A549 (cell line): ENCODE measurements at regions not wholly inside any gene's neighbourhood (a gene's known extent, or its start where the extent isn't known, plus 50 kb on each side); places are given as distances from the start of the nearest gene placed in this dataset.

Source experiments
- ATAC-seq, 2 experiments: fragments of 200-7000 bp in 1 of 2; fragments of >200 bp in 1 of 2; cut with Nextera tagmentation in 1 of 2; cut with Tn5 transposase in 1 of 2; 3 replicates each; pipeline versions ENCODE4 v1.8.0 to v1.9.1; 2018 to 2020; ENCODE audit warnings: mild to moderate bottlenecking in 1 of 2, moderate library complexity in 1 of 2
- CTCF ChIA-PET: fragments of 300-600 bp; sonication (Branson Sonifier 250); formaldehyde crosslinking; extraction: SDS; loops from one replicate; lab custom pipeline; 2021; ENCODE audit warnings: antibody characterized with exemption, inconsistent platforms; lab: Yijun Ruan, JAX
- POLR2A ChIA-PET: fragments of 350-600 bp; formaldehyde crosslinking; extraction: SDS; loops from one replicate; lab custom pipeline; 2021; ENCODE audit warnings: antibody characterized with exemption, inconsistent platforms; lab: Yijun Ruan, JAX
- DNase-seq, 2 experiments: peaks; one replicate each; pipeline versions ENCODE4 v3.0.0 to v3.0.0-alpha.2; 2011 to 2016; ENCODE audit warnings: low read depth in 1 of 2, low spot score in 1 of 2
- FAIRE-seq: peaks from 2 replicates; lab custom pipeline; 2011; peaks lifted over from hg19 to GRCh38; lab: Jason Lieb, UNC
- H3K27ac ChIP-seq, 2 experiments: fragments of >200 bp; sonication (Bioruptor Twin); formaldehyde crosslinking; 3 replicates each; pipeline ENCODE4 v1.5.1; 2016 to 2017
- H3K4me1 ChIP-seq: fragments of >200 bp; sonication (Bioruptor Twin); formaldehyde crosslinking; 3 replicates; pipeline ENCODE4 v1.6.1; 2016
- H3K4me2 ChIP-seq: fragments of >200 bp; sonication (Bioruptor Twin); formaldehyde crosslinking; 3 replicates; pipeline ENCODE4 v1.6.1; 2016
- H3K4me3 ChIP-seq: fragments of >200 bp; sonication (Bioruptor Twin); formaldehyde crosslinking; 3 replicates; pipeline ENCODE4 v1.5.1; 2016
- H3K9me3 ChIP-seq: fragments of >200 bp; sonication (Bioruptor Twin); formaldehyde crosslinking; 3 replicates; pipeline ENCODE4 v1.6.1; 2016
- BCL3 ChIP-seq: fragments of >200 bp; sonication (Bioruptor Twin); formaldehyde crosslinking; IDR thresholded peaks from 3 replicates; pipeline ENCODE4 v1.6.1; 2016
- CBX8 ChIP-seq: fragments of 200-600 bp; sonication (generic); IDR thresholded peaks from 2 replicates; pipeline ENCODE4 v1.6.1; 2016
- CHD2 ChIP-seq: fragments of 150-350 bp; IDR thresholded peaks from 2 replicates; pipeline ENCODE4 v1.6.1; 2014; ENCODE audit warnings: low read length; ENCODE audit not compliant: partially characterized antibody
- E2F6 ChIP-seq: IDR thresholded peaks from 2 replicates; pipeline ENCODE4 v1.6.1; 2012; ENCODE audit warnings: low read depth, borderline replicate concordance
- ELK1 ChIP-seq: fragments of 150-350 bp; IDR thresholded peaks from 2 replicates; pipeline ENCODE4 v1.6.1; 2014; ENCODE audit warnings: low read depth, mild to moderate bottlenecking, low read length
- EP300 ChIP-seq, 2 experiments: fragments of >200 bp; sonication (Bioruptor Twin); formaldehyde crosslinking; IDR thresholded peaks; 2 replicates in 1 of 2; 3 replicates in 1 of 2; pipeline ENCODE4 v1.6.1; 2016 to 2017
- ESRRA ChIP-seq: fragments of 150-350 bp; IDR thresholded peaks from 2 replicates; pipeline ENCODE4 v1.6.1; 2014; ENCODE audit warnings: mild to moderate bottlenecking, low read length, borderline replicate concordance
- FOSB ChIP-seq: fragments of 250-450 bp; sonication (Bioruptor Pico); IDR thresholded peaks from 2 replicates; pipeline ENCODE4 v1.5.0; 2020; ENCODE audit warnings: mild to moderate bottlenecking, moderate library complexity
- HMGXB4 ChIP-seq: fragments of 250-450 bp; sonication (Bioruptor Pico); IDR thresholded peaks from 2 replicates; pipeline ENCODE4 v1.5.0; 2021; ENCODE audit warnings: mild to moderate bottlenecking, moderate library complexity, borderline replicate concordance
- HOXA7 ChIP-seq: fragments of 250-450 bp; sonication (Bioruptor Pico); IDR thresholded peaks from 2 replicates; pipeline ENCODE4 v1.5.0; 2020; ENCODE audit warnings: mild to moderate bottlenecking, moderate library complexity
- JUN ChIP-seq, 2 experiments: fragments of >200 bp; sonication (Bioruptor Twin); formaldehyde crosslinking; IDR thresholded peaks; 2 replicates in 1 of 2; 3 replicates in 1 of 2; pipeline ENCODE4 v1.6.1; 2016 to 2017
- MAFK ChIP-seq: fragments of 450-650 bp; IDR thresholded peaks from 2 replicates; pipeline ENCODE4 v1.6.1; 2014; ENCODE audit not compliant: partially characterized antibody
- MYC ChIP-seq: IDR thresholded peaks from 2 replicates; pipeline ENCODE4 v1.6.1; 2012; ENCODE audit warnings: mild to moderate bottlenecking, inconsistent platforms, low read length, improper control_type of control experiment, borderline replicate concordance
- NPAS2 ChIP-seq: fragments of 250-450 bp; sonication (Bioruptor Pico); IDR thresholded peaks from 2 replicates; pipeline ENCODE4 v1.8.0; 2022; ENCODE audit warnings: mild to moderate bottlenecking, moderate library complexity, borderline replicate concordance
- NR3C1 ChIP-seq: fragments of >200 bp; sonication (Bioruptor Twin); formaldehyde crosslinking; IDR thresholded peaks from 3 replicates; pipeline ENCODE4 v1.6.1; 2017
- RAD21 ChIP-seq, 2 experiments: fragments of >200 bp in 1 of 2; sonication (Bioruptor Twin) in 1 of 2; formaldehyde crosslinking in 1 of 2; IDR thresholded peaks in 1 of 2; conservative IDR thresholded peaks in 1 of 2; 2 replicates in 1 of 2; 3 replicates in 1 of 2; pipeline ENCODE4 v1.6.1; 2012 to 2018; ENCODE audit warnings: inconsistent platforms in 1 of 2
- REST ChIP-seq: fragments of 200-600 bp; sonication (generic); IDR thresholded peaks from 2 replicates; pipeline ENCODE4 v1.6.1; 2016; ENCODE audit warnings: antibody characterized with exemption, mild to moderate bottlenecking, moderate library complexity
- SMC3 ChIP-seq: fragments of >200 bp; sonication (Bioruptor Twin); formaldehyde crosslinking; IDR thresholded peaks from 3 replicates; pipeline ENCODE4 v1.6.1; 2018; ENCODE audit warnings: inconsistent platforms
- TFCP2L1 ChIP-seq: fragments of 250-450 bp; sonication (Bioruptor Pico); IDR thresholded peaks from 2 replicates; pipeline ENCODE4 v1.5.0; 2021; ENCODE audit warnings: mild to moderate bottlenecking
- TP53 ChIP-seq: fragments of 250-450 bp; sonication (Bioruptor Pico); IDR thresholded peaks from 2 replicates; pipeline ENCODE4 v1.5.0; 2021; ENCODE audit warnings: mild to moderate bottlenecking, moderate library complexity
- ZC3H11A ChIP-seq: fragments of 450-650 bp; IDR thresholded peaks from 2 replicates; pipeline ENCODE4 v1.6.1; 2014; ENCODE audit warnings: antibody characterized with exemption, mild to moderate bottlenecking
- ZFP36 ChIP-seq: fragments of 450-650 bp; IDR thresholded peaks from 2 replicates; pipeline ENCODE4 v1.6.1; 2014; ENCODE audit warnings: borderline replicate concordance; ENCODE audit not compliant: partially characterized antibody
- WGBS: methylation state at CpG from one replicate; pipeline ENCODE4 v1.1.6; 2017; ENCODE audit errors: missing lambda C conversion rate; 5-methylcytosine and 5-hydroxymethylcytosine counted together

GRCh38 chr15:95894407-95894956, 436.0 kb upstream of the NR2F2 start:
- no peak for DNase-seq

GRCh38 chr15:95895508-95895907, 435.0 kb upstream of the NR2F2 start:
- H3K4me2 ChIP-seq: no peak overlapping the region
- POLR2A ChIA-PET: no interaction called here
- FAIRE-seq (no peak), ATAC-seq (no peak), DNase-seq (no peak)
- no peak for TF ChIP-seq ESRRA
- no peak for TF ChIP-seq ZC3H11A
- TF ChIP-seq RAD21 (conservative IDR thresholded peaks at IDR 0.05 in 1 of 2, IDR thresholded peaks at IDR 0.05 in 1 of 2): no peak
- no peaks in the 10 kb centered on the region for H3K4me1 ChIP-seq
- H3K4me3 ChIP-seq: no peak overlapping the region
- H3K27ac ChIP-seq: no peak overlapping the region
- CTCF ChIA-PET: no interaction called here
- no peaks in the 10 kb centered on the region for H3K9me3 ChIP-seq

More at GRCh38 chr15:95894407-95894956, 436.0 kb upstream of the NR2F2 start:
- CTCF ChIA-PET: no interaction called here
- no peak overlapping the region for H3K4me3 ChIP-seq
- H3K4me2 ChIP-seq: no peak overlapping the region
- H3K9me3 ChIP-seq: no peaks in the 10 kb centered on the region
- 25% methylated on average over 2 of the region's 2 CpGs for WGBS
- no peak for ATAC-seq
- H3K4me1 ChIP-seq: no peaks in the 10 kb centered on the region
- POLR2A ChIA-PET: no interaction called here
- no peak overlapping the region for H3K27ac ChIP-seq
- peak; percentile 66 for TF ChIP-seq MAFK
- no peak for TF ChIP-seq MYC
- FAIRE-seq: no peak

- FAIRE-seq: no peak
- no peak for DNase-seq
- Histone ChIP-seq H3K4me3 (no peak overlapping the region), H3K4me2 (no peak overlapping the region), H3K27ac (no peak overlapping the region), H3K9me3 (no peaks in the 10 kb centered on the region), H3K4me1 (no peaks in the 10 kb centered on the region)
- CTCF ChIA-PET: no interaction called here
- POLR2A ChIA-PET: no interaction called here
- TF ChIP-seq ZFP36 (no peak), E2F6 (no peak), TP53 (CRISPR knock-in tag) (no peak), MYC (no peak), BCL3 (no peak), REST (no peak), CBX8 (no peak), NR3C1 (no peak), SMC3 (no peak), NPAS2 (no peak), JUN (IDR thresholded peaks at IDR 0.05) (no peak), HOXA7 (CRISPR knock-in tag) (no peak), ELK1 (no peak), FOSB (CRISPR knock-in tag) (no peak), TFCP2L1 (no peak), EP300 (IDR thresholded peaks at IDR 0.05) (no peak), CHD2 (no peak), HMGXB4 (CRISPR knock-in tag) (no peak)
- no peak for ATAC-seq
- 59% methylated on average over 2 of the region's 2 CpGs for WGBS
Observed at GRCh38 chr15:95897651-95898050, 432.8 kb upstream of the NR2F2 start.
